ENCODE measurements at regions not wholly inside any gene's neighbourhood (a gene's known extent, or its start where the extent isn't known, plus 50 kb on each side); places are given as distances from the start of the nearest gene placed in this dataset.
A peak's percentile ranks its signal among the peaks of the same experiment; 100 is the strongest.
"Not testable (repeated sequence)": the region's sequence is repeated elsewhere in the genome, so short reads cannot be mapped to it uniquely, and the experiment has no call there.

DNA sequence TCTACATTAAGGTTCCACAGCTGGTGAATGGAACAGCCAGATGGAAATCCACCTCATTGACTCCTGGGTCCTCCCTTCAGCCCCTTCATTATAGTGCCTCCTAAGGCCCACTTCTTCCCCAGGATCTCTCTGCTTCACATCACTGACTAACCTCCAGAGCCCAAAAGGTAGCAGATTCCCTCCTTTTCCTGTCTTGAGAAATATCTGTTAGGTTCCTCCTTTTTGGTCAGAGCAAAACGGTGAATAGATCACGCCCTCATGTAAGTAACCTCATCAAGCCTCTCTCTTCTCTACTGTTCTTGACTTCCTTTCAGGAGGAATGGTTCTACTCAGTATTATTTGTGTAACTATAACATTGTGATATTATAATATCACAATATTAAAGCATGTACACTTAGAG lies 155.0 kb upstream of the SRD5A2 start:
- DNase-seq: no peak

DNA sequence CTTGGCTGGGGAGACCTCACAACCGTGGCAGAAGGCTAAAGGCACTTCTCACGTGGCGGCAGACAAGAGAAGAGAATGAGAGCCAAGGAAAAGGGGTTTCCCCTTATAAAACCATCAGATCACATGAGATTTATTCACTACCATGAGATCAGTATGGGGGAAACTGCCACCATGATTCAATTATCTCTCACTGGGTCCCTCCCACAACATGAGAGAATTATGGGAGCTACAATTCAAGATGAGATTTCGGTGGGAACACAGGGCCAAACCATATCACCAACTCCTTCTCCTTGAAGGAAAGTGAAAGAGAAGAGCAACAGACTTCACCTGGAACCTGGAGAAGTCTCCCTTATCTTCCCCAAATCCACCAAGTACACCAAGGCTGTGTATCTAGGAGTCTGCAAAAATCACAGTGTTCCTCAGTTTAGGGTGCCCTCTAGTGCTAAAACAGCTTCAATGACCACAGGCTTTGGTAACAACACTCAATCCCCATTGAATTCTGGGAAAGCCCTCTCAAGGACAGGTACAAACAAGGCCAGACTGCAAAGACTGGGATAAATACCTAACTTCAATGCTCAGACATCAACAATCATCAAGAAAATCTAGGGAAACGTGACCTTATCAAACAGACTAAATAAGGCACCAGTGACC lies 148.8 kb upstream of the SRD5A2 start:
- peak in 1 of 3 donors; percentile 3 for DNase-seq

- DNase-seq: no peak
Measured at GRCh38 chr2:31729065-31729439, 148.3 kb upstream of the SRD5A2 start.

DNA sequence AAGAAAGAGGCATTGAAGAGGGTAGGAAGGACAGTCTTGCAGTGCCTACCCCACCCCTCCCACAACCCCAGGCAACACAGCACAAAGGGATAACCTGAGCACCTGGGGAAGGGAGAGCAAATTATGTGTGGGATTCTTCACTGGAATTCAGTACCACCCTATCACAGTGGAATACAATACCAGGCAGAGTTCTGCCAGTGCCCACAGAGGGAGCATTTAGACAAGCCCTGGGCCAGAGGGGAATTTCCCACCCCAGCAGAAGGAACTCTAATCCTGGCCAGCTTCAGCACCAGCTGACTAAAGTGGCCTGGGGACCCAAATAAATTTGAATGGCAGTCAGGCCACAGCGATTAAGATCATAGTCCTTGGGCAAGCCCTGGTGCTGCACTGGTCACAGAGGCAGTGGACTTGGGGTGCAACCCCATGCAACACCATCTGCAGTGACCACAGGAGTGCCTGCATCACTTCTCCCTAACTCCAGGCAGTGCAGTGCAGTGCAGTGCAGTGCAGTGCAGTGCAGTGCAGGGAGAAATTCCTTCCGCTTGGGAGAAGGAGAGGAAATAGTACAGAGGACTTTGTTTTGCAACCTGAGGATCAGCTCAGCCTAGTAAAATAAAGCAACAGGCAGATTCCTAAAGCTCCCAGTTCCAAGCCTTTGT lies 147.8 kb upstream of the SRD5A2 start:
- peak in 2 of 3 donors; percentile 11 to 15 for DNase-seq

DNA sequence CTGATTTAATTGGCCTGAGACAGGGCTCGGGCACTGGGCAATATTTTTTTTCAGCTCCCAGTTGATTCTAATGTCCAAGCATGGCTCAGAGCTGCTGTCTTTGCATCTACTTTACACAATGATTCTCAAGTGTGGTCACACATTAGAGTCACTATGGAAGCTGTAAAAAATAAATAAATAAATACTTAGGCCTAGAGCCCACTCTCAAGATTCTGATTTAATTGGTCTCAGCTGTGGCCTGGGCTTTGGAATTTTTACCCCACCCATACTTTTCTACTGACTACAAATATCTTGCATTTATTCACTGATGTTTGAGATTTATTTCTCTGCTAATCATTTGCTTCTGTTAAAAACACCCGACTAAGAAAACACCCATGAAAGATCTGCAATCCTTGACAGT lies 145.7 kb upstream of the SRD5A2 start:
- DNase-seq: no peak

- peak in 1 of 3 donors; percentile 7 for DNase-seq
Measured at GRCh38 chr2:31725444-31725843, 144.7 kb upstream of the SRD5A2 start.

- no peak for DNase-seq
Measured at GRCh38 chr2:31711737-31712136, 131.0 kb upstream of the SRD5A2 start.

DNA sequence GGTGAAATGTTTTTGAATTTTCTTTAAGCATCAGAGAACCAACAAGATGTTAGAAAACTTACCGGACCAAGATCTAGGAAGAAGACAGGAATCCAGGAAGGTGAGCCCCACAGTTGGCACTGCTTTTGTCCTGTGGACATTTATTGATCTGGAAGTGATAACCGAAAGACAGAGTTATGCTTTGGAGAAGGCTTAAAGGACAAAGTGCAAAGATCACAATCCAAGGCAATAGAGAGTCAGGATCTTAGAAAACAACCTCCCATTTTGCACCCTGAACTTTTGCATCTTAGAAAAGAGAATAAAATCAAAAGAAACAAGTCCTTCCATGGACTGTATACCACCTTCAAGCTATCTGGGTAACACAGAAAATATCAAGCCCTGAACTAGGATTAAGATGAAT lies 129.4 kb upstream of the SRD5A2 start:
- no peak for DNase-seq

DNA sequence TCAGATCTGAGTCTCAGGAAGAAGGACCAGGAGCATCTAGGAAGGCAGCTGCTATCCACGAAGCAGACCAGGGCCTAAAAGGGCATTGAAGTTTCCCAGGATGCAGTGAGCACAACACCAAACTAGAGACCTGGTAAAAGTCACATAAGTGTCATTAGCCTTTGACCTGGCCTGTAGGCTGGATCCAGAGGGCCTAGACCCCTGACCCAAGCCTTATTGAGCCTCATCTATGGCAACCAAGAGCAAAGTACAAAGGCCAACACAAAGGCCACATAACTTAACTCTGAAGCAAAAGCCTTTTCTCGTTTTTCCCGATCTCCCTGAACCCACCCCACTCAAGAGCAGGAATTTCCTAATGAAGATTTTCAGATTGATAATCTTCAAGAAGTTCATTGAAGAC lies 127.3 kb upstream of the SRD5A2 start:
- DNase-seq: no peak

DNA sequence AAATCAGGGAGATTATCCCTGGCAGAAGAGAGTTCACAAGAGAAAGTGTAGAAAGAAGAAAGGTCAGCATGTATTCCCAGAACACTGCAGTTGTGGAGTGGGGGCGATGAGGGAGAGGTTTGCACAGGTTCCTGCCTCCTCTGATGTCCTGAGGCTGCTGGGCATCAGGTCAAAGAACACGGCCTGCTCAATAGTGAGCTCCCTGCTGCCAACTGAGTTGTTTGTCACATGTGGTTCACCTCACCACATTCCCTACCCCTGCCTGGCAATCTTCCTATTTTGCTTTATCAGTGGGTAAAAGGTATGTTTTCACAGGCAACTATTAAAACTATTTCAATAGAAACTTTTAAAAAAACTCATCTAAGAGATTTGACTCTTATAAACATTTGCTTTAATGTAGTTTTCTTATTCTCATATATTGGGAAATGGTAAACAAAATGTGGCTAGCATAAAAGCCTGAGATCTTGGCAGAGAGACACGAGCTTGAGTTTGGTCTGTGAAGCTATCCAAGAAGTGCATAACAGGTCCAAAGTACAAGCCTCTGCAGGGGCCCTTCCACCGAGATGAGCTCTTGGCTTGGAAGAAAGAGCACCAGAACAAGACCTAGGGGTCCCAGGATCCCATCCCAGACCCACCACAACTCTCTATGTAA lies 123.9 kb upstream of the SRD5A2 start:
- no peak for DNase-seq

DNA sequence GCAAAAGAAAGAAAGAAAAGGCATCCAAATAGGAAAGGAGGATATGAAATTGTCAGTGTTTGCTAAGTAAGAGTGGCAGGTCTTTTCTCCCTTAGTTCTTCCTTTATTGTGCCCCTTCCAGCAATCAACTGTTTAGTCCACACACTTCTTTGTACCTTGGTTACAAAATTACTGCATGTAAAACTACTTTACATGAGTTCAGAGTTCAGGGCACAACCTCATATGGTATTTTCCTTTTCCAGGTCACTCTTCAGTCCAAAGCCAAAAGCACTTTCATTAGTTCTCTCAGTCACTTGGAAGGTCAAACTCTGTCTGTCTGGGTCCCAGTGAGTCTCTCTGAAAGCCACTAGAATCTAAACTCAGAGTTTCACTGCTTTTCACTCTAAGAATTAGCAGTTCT lies 122.5 kb upstream of the SRD5A2 start:
- DNase-seq: no peak

DNA sequence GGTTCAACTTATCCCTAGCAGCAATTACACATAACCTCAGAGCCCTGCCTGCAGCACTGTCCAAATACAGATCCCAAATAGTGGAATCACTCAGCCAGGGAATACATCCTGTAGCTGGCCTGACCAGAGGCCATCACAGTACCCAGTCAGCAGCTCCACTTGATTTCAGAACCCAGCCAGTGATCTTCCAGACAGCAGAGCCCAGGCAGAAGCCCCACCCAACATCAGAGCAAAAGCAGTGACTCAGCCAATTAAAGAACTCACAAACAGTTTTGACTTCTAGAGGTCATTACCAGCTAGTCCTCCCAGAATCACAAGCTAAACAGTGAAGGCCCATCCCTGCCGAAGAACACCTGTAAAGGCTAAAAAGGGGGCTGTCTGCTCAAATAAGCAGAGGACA lies 118.0 kb upstream of the SRD5A2 start:
- DNase-seq: no peak

DNA sequence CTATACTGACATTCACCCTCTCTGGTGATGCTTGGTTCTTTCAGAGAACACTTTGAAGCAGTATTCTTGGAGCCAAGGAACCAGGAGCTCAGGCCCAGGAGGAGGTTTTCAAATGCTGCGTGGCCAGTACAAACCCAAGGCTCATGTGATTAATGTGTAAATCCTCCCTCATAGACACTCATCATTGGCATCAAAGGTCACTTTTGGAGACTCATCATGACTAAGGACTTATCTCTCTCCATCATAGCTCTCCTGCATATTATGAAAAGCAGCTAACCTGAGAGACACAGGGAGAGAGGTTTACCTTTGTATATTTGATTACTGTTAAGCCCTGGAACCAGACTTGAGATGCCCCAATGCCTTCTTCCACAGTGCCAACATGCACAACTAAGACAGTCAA lies 115.3 kb upstream of the SRD5A2 start:
- DNase-seq: no peak

DNA sequence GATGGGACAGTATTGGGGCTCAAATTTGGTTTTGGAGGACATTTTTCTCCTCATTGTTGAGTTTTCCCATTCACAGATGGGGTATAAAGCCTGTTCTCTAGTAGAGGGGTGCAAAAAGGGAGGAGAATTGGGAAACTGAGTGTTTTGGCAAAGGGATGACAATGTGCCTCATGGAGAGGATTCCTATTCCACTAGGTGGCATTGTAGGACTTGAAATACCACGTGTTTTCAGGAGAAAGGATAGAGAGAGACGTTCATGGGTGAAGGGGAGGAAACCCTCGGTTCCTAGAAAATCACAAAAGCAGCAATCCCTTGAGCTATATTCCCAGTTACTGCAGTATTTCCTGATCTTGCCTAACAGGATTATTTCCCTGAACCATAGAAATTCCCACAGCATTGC lies 113.7 kb upstream of the SRD5A2 start:
- DNase-seq: peak in 2 of 3 donors; percentile 21 to 36

- DNase-seq: peak in 1 of 3 donors; percentile 30
Measured at GRCh38 chr2:31693882-31694281, 113.1 kb upstream of the SRD5A2 start.

GRCh38 chr2:31688282-31688681 lies 107.5 kb upstream of the SRD5A2 start:
- DNase-seq: peak; percentile 10 to 41 (median 34)

- DNase-seq: not testable (repeated sequence)
Measured at GRCh38 chr2:31683506-31683905, 102.8 kb upstream of the SRD5A2 start.

- DNase-seq: no peak
Measured at GRCh38 chr2:31675485-31675901, 94.8 kb upstream of the SRD5A2 start.

GRCh38 chr2:31674446-31674845 lies 93.7 kb upstream of the SRD5A2 start:
- DNase-seq: no peak

DNA sequence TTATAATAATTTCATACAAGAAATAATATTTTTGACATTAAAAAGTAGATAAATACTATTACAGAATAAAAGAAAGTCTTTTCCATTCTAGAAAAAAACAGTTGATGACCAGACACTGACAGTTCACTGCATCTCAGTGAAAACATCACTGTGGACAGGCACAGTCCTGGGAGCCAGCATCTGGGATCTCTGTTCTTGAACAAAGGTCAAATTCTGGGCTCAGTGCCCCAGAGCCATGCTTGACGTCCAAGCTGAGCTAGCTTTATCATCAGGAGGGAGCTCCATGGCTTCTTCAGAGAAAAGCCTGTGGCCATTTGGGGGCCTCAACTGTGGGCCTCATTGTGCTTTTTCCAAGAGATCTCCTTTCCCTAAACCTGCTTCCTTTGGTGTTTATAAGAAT lies 86.1 kb upstream of the SRD5A2 start:
- no peak for DNase-seq

- no peak for DNase-seq
Measured at GRCh38 chr2:31664949-31665724, 84.4 kb upstream of the SRD5A2 start.

GRCh38 chr2:31660812-31661335 lies 80.1 kb upstream of the SRD5A2 start:
- DNase-seq: no peak

- no peak for DNase-seq
Measured at GRCh38 chr2:31660165-31660564, 79.4 kb upstream of the SRD5A2 start.

Data from suppressor macrophage treated with lipopolysaccharide for 1 hour (primary cell).